SIG-M5 treated with dmso at 0.1 percent for 504 hours (cell line): ENCODE measurements at regions not wholly inside any gene's neighbourhood (a gene's known extent, or its start where the extent isn't known, plus 50 kb on each side); places are given as distances from the start of the nearest gene placed in this dataset.

Source experiments
- DNase-seq: peaks from one replicate; lab custom pipeline; 2025; ENCODE audit not compliant: unreplicated experiment; lab: John Stamatoyannopoulos, UW

DNA sequence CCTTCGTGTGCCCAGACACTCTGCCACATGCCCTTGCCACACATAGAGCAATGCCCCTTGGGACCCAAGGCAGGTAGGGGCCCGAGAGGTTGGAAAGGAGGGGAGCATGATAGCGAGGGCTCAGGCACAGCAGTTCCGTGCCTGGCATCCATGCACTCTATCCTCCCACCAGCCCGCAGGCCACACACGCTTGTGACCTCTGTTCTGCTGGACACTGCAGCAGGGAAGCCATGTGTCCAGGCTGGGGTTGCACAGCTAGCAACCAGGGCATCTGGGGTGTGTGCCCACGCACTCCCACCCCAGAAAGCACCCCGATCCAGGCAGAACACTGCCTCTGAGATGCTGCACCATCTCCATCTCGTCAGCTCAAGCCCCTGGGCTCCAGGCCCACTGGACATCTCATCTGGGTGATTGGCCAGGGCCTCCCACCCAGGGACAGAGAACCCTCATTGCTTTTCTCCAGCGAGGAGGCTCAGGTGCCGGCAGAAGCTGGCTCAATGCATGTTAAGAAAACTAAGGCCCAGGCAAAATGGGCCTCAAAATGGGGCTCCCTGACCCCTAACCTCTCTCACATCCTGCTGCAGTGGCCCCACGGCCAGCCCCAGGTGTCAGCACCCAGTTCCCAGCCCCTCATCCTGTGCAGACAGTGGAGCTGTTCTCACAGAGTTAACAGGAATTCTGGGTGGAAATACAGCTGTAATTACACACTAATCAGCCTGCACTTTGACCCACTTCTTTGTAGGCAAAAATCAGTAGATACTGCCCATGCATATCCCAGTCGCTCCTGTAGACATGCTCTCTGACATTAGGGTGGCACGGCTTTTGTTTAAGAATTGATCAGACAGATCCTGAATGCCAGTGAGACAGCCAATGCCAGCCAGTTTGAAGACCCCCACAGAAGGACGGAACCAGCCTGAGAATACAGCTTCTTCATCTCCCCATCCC lies 173.9 kb upstream of the B3GAT1 start:
- no peak for DNase-seq

DNA sequence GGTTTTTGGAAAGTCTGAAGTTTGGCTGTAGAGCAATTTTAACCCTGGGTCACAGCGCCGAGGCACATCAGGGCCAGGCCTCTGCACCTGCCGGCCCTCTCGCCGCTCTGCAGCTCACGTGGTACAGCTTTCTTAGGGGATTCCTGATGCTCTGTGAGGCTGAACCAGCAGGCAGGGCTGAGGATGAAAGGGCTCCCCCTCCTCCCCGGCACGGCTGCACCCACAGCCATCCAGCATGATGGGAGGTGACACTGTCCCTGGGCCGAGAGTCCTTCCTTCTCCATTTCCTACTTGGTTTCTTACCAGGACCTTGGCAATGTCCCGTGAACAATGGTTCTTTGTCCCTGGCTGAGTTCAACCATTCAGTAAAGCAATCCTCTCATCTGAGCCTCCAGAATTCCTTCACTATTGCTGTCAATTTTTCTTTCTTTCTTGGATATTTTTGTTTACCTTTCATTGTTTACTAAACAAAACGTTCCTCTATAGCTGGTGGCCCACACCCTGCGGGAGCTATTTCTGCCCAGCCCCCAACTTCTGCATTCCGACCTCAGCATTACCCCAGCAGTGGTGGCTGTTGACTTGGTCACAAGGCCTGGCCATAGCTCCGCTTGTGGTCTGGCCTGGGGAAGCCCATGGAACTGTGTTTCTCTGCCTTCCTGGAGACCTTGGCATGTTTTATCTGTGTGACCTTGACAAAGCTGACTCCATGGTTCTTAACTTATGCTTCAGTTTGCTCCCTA lies 172.8 kb upstream of the B3GAT1 start:
- no peak for DNase-seq

DNA sequence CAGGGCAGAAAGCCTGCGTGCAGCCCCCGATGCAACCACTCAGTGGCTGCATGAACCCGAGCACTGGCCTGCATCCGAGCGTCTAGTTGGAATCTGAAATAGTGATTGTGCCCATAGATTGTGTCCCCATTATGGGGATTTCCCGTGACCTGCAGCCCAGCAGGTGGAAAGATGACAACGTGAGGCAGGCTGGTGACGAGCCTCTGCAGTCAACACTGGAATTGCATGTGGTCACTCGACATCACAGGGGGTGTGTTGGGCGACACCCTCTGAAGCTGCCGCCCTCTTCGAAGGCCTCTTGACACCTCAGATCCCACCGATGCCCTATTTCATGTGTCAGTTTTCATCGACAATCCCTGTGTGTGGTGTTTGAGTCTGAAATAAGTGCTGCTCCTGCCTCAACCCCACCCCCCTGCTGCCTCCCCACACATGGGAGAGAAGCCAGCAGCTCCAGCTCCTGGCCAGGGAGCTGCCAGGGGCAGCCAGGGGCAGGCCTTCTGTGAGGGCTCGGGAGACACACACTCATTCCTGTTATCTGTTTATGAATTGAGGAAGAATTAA lies 172.0 kb upstream of the B3GAT1 start:
- DNase-seq = no peak

DNA sequence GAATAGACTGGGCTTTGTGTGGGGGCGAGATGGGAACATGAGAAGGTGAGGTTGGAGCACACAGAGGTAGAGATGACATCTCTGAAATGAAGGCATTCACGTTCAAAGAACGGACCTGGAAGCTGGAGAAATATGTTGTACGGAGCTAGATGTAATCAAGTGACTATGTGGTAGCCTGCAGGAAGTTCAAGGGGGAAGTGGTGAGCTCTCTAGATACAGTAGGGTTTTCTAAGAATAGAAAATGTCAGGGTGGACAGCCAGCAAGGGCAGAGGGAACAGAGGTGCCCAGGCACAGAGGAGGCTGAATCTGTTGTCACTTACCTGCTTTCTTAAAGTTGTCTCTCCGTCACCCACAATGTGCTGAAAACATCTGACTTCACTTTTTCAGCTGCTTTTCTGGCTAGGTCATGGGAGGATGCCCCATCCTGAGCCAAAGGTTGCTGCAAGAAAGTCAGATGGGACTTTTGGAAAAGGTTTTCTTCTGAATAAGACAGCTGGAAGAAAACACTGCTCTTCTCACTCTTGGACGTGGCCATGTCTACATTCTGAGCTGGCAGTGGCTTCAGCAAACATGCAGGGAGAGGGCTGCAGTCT lies 171.5 kb upstream of the B3GAT1 start:
- peak; percentile 42 for DNase-seq

DNA sequence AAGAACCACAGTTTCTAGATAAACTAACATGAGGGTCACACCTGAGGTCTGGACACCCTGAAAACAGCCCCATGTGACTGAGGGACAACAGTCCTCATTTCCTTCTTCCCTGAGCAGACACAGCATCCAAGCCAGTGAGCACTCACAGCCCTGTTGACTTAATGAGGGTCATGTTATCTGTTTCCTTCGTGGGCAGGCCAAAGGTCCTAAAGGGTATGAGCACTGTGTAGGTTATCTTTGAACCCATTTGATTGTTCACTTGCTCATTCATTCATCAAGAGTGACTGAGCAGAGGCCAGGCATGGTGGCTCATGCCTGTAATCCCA lies 170.7 kb upstream of the B3GAT1 start:
- no peak for DNase-seq

DNA sequence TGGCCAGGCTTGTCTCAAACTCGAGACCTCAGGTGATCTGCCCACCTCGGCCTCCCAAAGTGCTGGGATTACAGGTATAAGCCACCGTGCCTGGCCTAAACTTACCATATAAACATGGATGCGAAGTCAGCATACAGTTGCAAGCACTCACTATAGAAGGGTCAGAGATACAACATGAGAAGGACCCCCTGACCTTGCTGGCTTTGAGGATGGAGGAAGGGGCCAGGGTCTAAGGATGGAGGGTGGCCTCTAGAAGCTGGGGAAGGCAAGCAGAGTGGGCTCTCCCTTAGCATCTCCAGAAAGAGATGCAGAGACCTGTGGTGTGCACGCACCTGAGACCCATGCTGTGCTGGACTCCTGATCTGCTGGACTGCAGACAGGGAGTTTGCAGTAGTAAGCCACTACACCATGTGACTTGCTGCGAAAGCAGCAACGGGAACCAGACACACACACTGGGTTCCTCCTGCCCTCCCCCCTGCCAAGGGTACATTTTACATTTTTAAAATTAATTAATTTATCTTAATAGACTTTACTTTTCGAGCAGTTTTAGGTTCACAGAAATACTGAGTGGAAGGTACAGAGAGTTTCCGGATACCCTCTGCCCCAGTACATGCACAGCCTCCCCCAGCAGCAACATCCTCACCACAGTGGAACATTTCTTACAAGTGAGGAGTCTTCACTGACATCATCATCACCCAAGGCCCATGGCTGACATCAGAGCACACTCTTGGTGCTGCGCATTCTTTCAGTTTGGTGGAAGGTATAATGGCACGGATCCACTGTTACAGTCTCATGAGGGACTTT lies 170.1 kb upstream of the B3GAT1 start:
- DNase-seq = no peak

DNA sequence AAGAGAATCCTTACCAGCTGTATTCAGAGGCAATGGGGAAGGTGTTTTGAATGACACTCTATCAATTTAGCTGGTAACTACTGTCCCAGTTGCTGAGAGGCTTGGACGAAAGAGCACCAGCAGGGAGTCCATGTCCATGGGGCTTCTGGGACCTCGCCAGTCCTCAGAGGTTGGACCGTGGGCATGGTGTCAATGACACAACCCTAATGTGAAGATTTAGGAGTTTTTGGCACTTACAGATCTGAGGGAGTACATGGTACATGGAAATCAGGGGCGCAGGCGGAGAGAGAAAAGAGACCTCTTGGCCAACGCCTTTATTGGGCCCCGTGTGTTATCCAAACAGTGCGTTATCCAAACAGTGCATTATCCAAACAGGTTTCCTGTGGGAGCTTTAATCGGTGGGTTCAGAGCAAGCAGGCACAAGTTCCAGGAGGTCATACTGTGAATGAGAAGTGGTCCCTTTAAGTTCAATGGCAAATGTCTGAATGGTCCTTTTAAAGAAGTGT lies 169.1 kb upstream of the B3GAT1 start:
- no peak for DNase-seq

DNA sequence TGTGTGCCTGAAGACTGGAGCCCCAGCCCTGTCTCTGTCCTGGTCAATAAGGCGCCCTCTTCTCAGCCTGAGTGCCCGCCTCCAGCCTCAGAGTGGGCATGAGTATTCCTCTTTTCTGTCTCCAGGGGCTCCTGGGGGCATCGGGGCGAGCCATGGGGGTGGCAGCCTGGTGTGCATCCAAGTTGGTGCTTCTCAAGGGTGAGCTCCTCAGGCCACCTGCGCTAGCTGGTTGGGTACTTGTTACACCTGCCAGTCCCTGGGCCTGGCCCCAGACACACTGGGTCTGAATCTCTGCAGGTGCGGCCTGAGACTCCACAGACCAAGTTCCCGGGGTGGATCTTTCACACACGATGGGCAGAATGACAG lies 168.6 kb upstream of the B3GAT1 start:
- DNase-seq = no peak

DNA sequence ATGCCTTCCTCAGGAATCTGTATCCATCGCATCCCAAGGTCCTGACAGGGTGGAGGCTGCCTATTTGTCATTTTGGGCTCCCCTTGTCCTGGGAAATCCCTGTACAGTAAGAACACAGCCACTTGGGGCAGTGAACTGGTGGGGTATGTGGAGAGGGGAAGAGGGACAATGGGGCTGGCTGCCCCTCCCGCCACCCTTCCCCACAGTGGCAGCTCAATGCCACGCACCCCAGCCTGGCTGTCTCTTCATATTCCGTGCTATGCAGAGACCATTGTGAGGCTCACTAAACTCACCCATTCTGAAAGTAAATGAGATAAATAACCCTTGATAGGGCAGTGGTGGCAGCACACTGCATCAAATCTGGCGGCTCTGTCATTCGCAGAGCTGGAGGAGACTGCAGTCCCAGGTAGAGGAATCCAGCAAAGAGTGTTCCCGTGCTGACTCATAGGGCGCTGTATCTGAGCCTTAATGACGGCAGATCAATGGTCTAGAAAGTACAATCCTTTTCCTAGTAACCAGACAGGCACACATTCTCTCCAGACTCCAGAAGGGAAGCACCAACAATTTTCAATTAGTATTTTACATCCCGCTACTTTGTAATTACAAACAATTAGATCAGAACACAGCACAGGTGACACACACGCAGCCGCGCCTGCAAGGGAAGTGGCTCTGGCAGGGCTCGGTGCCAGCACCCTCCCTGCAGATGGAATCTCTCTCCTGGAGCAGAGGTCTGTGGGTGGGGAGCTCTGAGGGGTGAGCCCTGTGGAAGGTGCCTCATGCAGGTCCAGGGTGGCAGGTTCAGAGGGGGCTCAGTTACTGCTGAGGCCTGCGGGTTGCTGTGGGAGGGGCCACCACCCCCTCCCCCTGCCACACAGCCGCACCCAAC lies 167.9 kb upstream of the B3GAT1 start:
- DNase-seq = no peak

DNA sequence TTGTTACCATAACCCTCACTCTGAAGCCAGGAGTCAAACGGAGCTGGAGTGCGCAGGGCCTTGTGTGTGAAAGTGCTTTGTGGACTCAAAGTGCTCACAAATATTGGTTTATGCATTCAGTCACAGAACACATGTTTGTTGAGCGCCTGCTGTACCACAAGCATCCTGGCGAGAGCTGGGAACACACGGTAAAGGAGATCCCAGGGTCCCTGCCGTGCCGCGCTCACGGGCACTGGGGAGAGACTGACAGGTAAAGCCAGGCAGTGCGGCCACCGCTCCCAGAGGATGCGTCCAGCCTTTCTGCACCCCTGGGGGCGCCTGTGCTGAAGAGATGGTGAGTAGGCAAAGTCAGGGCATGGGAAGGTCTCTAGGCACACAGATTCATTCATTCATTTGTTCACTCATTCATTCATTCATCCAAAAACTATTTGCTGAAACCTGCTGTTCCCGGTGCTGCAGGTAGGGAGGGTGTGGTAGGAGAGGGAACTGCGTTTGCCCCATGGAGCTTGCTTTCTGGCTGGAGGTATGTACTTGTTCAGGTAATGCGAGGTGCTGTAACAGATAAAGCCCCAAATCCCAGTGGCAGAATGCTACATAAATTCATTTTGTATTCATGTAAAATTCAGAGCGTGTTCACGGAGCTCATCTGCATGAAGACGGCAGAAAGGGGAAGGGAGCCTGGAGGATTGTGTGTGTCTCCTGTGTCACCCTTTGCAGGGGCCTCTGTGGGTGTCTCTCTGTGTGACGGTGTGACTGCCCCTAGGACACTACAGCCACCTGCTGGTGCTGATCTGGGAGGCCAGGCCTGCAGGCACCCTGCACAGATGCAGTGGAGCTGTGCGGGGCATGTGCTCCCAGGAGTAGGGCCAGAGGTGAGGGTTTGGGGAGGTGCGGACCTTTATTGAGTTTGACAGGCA lies 167.0 kb upstream of the B3GAT1 start:
- DNase-seq = no peak

DNA sequence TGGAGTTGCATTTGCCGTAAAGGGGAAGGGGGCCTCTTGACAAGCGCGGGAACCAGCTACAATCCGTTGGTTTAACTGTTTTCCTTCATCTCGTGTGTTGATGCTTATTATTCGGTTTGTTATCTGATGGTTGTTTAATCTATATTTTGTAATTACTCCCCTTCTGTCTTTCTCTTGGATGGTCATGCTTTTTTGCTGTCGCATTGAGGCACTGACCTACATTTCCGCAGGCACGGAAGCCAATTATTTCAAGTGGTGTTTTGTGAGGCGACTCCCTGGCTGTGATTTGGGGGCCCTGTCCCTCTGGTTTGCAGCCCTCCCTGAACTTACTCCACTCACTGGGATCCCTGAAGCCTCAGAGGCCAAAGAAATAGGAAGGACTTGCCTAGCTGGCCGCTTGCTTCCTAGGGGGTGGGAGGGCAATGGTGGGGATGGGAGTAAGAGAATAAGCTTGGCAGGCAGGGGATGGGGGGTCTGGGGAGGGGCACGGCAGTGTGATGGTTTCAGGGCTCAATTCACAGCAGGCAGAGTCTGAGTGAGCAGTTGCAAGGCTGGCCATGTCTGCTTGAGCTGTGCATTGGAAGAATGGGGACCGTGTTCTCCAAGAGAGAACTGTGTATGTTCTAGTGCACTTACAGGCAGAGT lies 165.8 kb upstream of the B3GAT1 start:
- no peak for DNase-seq

DNA sequence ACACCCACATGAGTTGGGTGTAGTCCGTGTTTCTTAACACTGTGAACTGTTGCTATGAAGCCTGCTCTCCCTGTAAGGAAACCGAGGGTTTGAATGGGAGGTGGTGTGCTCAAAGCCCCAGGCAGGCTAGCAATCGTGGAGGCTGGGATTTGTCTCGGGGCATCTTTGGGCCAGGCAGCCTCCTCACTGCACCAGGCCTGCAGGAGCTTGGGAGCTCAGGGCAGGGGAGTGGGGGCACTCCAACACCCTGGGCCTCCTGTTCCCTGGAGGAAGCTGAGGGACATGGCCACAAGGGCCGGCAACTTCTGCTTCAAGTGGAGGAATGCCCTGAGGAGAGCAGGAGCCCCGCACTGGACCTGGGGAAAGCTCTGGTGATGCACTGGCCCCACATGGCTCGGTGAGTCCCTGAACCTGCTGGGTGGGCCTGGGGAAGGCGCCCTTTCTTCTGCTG lies 164.7 kb upstream of the B3GAT1 start:
- no peak for DNase-seq

DNA sequence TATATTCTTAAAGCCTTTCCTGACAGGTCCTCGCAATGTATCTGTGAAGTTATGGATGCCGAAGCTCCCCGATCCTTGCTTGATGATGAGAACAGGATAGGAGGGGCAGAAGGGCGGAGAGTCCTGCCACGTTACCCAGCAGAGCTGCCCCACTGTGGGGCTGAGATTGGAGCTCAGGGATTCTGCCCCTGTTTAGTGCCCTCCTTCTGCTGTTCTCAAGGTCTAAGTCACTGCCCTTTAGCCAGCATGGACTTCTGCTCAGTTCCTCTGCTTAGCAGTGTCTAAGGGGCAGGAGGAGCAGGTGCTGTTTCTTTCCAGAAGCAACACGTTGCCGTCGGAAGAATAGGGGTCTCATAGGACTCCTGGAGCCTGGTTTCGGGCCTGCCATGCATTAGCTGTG lies 164.2 kb upstream of the B3GAT1 start:
- no peak for DNase-seq

DNA sequence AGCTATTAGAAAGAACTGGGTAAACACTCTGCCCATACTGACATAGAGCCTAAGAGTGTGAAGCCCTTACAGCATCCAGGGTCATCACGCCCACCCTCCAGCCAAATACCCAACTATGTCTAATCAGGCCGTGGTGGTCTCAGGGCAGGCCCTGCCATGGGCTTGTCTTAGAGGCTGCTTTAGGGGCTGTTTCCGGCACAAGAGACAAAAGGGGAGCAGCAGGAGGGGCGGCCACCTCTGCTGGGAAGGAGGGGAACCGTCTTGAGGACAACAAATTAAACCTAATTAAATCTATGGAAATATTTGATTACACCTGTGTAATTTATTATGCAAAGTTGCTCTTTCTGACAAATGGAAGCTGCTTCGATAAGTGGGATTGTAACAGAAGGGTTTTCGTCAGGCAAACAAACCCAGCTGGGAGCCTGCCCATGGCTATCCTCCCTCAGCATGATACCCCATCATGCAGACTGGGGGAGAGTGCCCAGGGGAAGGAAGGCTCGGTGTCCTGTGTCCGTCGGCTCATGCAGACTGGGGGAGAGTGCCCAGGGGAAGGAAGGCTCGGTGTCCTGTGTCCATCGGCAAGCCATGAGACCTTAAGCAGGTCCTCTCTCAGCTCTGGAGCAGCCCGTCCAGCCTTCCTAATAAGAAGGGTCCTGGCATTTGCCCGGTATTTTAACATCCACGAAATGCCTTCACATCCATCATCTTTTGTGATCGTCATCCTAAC lies 163.6 kb upstream of the B3GAT1 start:
- no peak for DNase-seq

DNA sequence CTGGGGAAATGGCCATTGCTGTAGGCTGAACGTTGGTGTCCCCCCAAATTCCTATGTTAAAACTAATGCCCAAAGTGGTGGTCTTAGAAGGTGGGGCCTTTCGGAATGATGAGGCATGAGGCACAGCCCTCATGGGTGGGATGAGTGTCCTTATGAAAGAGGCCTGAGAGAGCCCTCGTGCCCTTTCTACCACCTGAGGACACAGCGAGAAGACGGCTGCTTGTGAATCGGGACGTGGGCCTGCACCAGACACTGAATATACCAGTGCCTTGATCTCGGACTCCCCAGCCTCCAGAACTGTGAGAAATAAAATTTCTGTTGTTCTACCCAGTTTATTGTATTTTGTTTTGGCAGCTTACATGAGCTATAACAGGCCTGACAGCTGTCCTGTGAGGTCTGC lies 162.9 kb upstream of the B3GAT1 start:
- DNase-seq = no peak

DNA sequence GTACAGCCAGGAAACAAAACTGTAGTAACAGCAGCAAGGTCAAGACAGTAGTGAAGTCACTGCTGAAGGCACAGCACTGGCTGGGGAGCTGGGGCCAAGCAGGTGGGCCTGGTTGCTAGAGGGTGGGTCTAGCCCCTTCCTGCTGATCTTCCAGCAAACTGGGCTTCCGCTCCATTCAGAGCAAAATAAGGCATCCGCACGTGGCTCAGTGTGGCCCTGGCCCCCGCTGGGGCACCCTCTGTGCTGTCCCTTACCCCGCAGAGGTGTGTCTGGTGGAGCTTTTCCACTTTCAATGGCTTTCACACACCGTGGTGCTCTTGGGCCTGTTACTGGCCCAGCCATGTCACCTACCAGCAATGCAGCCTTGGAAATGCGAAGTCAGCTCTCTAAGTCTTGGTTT lies 162.4 kb upstream of the B3GAT1 start:
- DNase-seq = no peak

DNA sequence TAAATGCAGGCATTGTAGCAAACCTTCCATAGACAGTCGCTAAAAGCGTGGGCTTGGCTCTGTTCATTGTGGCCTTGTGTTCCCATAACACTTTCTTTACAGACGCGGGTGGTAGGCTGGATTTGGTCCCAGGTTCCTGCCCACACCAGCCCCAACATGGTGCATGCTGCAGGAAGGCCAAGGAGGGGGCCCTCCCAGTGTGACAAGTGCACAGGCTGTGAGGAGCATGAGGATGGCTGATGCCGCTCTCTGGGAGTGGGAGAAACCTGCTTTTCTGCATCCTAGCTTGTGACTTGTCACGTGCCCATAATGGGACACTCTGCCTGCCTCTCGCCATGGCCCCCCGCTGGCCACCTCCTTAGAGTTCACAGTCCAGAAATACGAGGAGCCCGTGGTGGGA lies 161.8 kb upstream of the B3GAT1 start:
- no peak for DNase-seq
